Body of pancreas (tissue), 4 donors: ENCODE measurements at regions not wholly inside any gene's neighbourhood (a gene's known extent, or its start where the extent isn't known, plus 50 kb on each side); places are given as distances from the start of the nearest gene placed in this dataset.
"Not testable (repeated sequence)": the region's sequence is repeated elsewhere in the genome, so short reads cannot be mapped to it uniquely, and the experiment has no call there.

Experiments used
- ATAC-seq: fragments of 150-250 bp; one replicate; pipeline ENCODE4 v1.9.1; 2016
- DNase-seq, 4 donors: peaks; one replicate each; pipeline ENCODE4 v3.0.0-alpha.2; 2019
- H3K27ac ChIP-seq, 4 donors: fragments of 200-600 bp; sonication (generic); 1 replicate in 3 of 4; 2 replicates in 1 of 4; pipeline versions ENCODE4 v1.5.1 to v1.6.1; 2016 to 2019; ENCODE audit warnings: mild to moderate bottlenecking in 1 of 4, mixed read lengths in 1 of 4, moderate library complexity in 1 of 4
- H3K27me3 ChIP-seq, 2 donors: fragments of 200-600 bp; sonication (generic); one replicate each; pipeline ENCODE4 v1.6.0; 2016; ENCODE audit warnings: mild to moderate bottlenecking in 1 of 2
- H3K36me3 ChIP-seq, 2 donors: fragments of 200-600 bp; sonication (generic); replicated peaks in 1 of 2; 2 replicates each; pipeline ENCODE4 v1.5.1; 2016; ENCODE audit warnings: low read depth in 2 of 2; ENCODE audit not compliant: insufficient read depth in 1 of 2
- H3K4me1 ChIP-seq: fragments of 200-600 bp; sonication (generic); one replicate; pipeline ENCODE4 v1.6.0; 2016
- H3K4me3 ChIP-seq, 2 donors: fragments of 200-600 bp; sonication (generic); 1 replicate in 1 of 2; 2 replicates in 1 of 2; pipeline ENCODE4 v1.5.1; 2016 to 2019
- H3K9me3 ChIP-seq, 3 donors: fragments of 200-600 bp; sonication (generic); 1 replicate in 2 of 3; 2 replicates in 1 of 3; pipeline ENCODE4 v1.5.1; 2016
- POLR2A ChIP-seq, 3 donors: fragments of 450-650 bp; IDR thresholded peaks; one replicate each; pipeline ENCODE4 v1.6.1; 2016; ENCODE audit warnings: antibody characterized with exemption in 3 of 3, mild to moderate bottlenecking in 2 of 3
- WGBS, 2 donors: methylation state at CpG; one replicate each; pipeline ENCODE4 v1.1.5; 2017; 5-methylcytosine and 5-hydroxymethylcytosine counted together
- intact Hi-C: fragments of 100-400 bp; cut with DNase I; formaldehyde crosslinking; loops from one replicate; pipeline ENCODE4 v1.15.1; 2023
- TF ChIP-seq, protein P1 (sequence below), 7 experiments: fragments of 450-650 bp in 4 of 7; fragments of 200-600 bp in 3 of 7; sonication (generic) in 3 of 7; IDR thresholded peaks; one replicate each; pipeline ENCODE4 v1.5.1; 2016 to 2019; ENCODE audit warnings: antibody characterized with exemption in 7 of 7

DNA sequence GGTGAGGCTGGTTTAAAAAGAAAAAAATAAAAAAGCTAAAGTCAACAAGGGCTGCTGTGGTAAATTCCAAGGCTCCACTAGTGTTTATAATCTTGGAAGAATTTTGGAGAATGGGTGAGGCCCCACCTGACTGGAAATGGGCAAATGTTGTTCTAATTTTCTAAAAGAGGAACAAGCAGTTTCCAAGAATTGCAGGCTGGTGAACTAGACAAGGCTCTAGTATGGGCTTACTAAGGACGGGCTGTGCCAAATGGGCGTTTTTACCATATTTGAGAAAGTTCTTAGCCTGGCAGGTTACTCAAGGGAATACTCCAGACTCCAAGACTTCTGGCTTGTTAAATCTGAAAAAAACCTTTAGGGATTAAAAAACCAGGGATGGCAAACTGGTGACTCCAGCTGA, 67.0 kb upstream of the ABHD2 start:
- no peak overlapping the region for H3K4me3 ChIP-seq
- no peaks in the 10 kb centered on the region for H3K9me3 ChIP-seq
- no peak for TF ChIP-seq POLR2A (IDR thresholded peaks at IDR 0.05)
- TF ChIP-seq, protein P1, sequence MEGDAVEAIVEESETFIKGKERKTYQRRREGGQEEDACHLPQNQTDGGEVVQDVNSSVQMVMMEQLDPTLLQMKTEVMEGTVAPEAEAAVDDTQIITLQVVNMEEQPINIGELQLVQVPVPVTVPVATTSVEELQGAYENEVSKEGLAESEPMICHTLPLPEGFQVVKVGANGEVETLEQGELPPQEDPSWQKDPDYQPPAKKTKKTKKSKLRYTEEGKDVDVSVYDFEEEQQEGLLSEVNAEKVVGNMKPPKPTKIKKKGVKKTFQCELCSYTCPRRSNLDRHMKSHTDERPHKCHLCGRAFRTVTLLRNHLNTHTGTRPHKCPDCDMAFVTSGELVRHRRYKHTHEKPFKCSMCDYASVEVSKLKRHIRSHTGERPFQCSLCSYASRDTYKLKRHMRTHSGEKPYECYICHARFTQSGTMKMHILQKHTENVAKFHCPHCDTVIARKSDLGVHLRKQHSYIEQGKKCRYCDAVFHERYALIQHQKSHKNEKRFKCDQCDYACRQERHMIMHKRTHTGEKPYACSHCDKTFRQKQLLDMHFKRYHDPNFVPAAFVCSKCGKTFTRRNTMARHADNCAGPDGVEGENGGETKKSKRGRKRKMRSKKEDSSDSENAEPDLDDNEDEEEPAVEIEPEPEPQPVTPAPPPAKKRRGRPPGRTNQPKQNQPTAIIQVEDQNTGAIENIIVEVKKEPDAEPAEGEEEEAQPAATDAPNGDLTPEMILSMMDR (IDR thresholded peaks at IDR 0.05) = no peak
- 42 to 55% methylated on average over 2 of the region's 2 CpGs for WGBS, 2 donors
- no peak overlapping the region for H3K27ac ChIP-seq
- DNase-seq (no peak), ATAC-seq (no peak)
- H3K4me1 ChIP-seq = peaks cover 6% of the 10 kb centered on the region
- H3K27me3 ChIP-seq = no peaks in the 10 kb centered on the region
- intact Hi-C loops = no loop called here
- no peaks in the 10 kb centered on the region for H3K36me3 ChIP-seq

DNA sequence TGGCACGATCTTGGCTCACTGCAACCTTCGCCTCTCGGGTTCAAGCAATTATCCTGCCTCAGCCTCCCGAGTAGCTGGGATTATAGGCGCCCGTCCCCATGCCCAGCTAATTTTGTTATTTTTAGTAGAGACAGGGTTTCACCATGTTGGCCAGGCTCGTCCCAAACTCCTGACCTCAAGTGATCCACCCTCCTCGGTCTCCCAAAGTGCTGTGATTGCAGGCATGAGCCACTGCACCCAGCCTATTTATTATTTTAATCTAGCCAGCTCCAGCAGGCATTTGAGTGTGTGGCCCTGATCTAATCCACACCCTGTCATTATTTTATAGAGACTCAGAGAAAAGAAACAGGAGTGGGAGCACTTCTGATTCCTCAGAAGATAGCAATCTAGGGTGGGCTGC, 66.4 kb upstream of the ABHD2 start:
- H3K4me1 ChIP-seq, DNase-seq, H3K36me3 ChIP-seq, H3K9me3 ChIP-seq, H3K27ac ChIP-seq, H3K4me3 ChIP-seq, ATAC-seq, H3K27me3 ChIP-seq, intact Hi-C loops: not testable (repeated sequence)
- 75 to 78% methylated on average over 8 of the region's 8 CpGs for WGBS, 2 donors

DNA sequence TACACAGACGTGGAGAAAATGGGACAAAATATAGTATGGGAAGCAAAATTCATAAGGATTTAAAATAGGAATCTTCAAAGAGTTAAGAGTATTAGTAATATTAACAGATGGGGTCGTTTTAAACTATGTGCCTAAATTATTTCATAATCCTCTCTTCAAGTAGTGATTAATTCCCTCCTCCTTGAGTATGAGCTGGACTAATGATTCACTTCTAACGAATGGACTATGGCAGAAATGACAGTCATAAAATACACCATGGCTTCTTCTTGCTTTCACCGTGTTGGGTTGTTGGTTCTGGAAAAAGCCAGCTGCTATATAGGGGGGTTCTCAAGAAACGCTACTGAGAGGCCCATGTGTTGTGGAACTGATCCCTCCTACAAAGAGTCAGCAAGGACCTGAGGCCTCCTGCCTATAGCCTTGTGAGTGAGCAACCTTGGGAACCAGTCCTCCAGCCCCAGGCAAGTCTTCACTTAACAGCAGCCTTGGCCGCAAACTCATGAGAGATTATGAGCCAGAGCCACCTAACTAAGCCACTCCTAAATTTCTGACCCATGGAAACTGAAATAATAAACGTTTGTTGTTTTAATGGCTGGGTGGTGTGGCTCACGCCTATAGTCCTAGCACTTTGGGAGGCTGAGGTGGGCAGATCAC, 64.8 kb upstream of the ABHD2 start:
- no peaks in the 10 kb centered on the region for H3K9me3 ChIP-seq
- no peak for ATAC-seq
- H3K36me3 ChIP-seq = no peaks in the 10 kb centered on the region
- H3K4me1 ChIP-seq = no peaks in the 10 kb centered on the region
- no peak overlapping the region for H3K27ac ChIP-seq
- no peaks in the 10 kb centered on the region for H3K27me3 ChIP-seq
- intact Hi-C loops = no loop called here
- 54 to 69% methylated on average over 7 to 8 of the region's 8 CpGs for WGBS, 2 donors
- no peak overlapping the region for H3K4me3 ChIP-seq
- no peak for DNase-seq
- TF ChIP-seq, protein P1 (IDR thresholded peaks at IDR 0.05) = no peak
- TF ChIP-seq POLR2A (IDR thresholded peaks at IDR 0.05) = no peak

DNA sequence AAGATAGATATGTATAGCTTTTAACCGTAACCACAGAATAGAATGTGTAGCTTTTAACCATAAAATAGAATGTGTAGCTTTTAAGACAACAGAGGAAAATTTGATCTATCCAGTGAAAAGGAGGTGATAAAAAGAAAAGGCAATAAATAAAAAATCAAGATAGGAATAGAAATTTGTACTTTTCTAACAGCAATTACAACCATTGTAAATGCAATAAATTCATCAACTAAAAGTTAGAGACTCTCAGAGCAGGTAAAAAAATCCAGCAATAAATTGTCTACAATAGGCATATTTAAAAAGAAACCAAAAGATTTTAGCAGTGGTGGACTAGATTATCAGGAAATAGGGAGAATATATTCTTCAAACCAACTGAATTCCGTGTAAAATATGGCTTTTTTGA, 63.8 kb upstream of the ABHD2 start:
- DNase-seq (no peak), ATAC-seq (no peak)
- no peaks in the 10 kb centered on the region for H3K9me3 ChIP-seq
- no peaks in the 10 kb centered on the region for H3K4me1 ChIP-seq
- H3K36me3 ChIP-seq = no peaks in the 10 kb centered on the region
- no peaks in the 10 kb centered on the region for H3K27me3 ChIP-seq
- WGBS, 2 donors = 70 to 84% methylated on average over 2 of the region's 2 CpGs
- H3K4me3 ChIP-seq = no peak overlapping the region
- TF ChIP-seq, protein P1 (IDR thresholded peaks at IDR 0.05) = no peak
- TF ChIP-seq POLR2A (IDR thresholded peaks at IDR 0.05) = no peak
- no peak overlapping the region for H3K27ac ChIP-seq
- intact Hi-C loops = no loop called here

DNA sequence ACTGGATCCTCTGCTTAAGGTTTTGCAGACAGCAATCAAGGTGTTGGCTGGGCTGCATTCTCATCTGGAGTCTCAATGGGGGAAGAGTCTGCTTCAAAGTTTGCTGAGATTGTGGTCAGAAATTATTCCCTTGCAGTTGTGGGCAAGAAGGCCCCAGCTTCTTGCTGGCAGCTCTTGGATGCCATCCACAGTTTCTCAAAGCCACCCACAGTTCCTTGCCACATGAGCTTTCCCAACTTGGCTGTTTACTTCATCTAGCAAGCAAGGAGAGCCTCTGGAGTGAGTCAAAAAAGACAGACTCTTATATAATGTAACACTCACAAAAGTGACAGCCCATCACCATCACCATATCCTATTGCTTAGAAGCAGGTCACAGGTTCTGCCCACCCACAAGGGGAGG, 62.1 kb upstream of the ABHD2 start:
- intact Hi-C loops = no loop called here

More for the DNA sequence above, 62.1 kb upstream of the ABHD2 start:
- H3K27ac ChIP-seq = no peak overlapping the region
- H3K4me1 ChIP-seq = no peaks in the 10 kb centered on the region
- H3K36me3 ChIP-seq = no peaks in the 10 kb centered on the region
- H3K27me3 ChIP-seq = no peaks in the 10 kb centered on the region
- ATAC-seq = no peak
- TF ChIP-seq, protein P1 (IDR thresholded peaks at IDR 0.05) = no peak
- TF ChIP-seq POLR2A (IDR thresholded peaks at IDR 0.05) = no peak
- DNase-seq = no peak
- H3K9me3 ChIP-seq = no peaks in the 10 kb centered on the region
- no peak overlapping the region for H3K4me3 ChIP-seq
